Activated CD4-positive, alpha-beta T cell treated with anti-CD3 and anti-CD28 coated beads for 36 hours (primary cell): ENCODE measurements at regions not wholly inside any gene's neighbourhood (a gene's known extent, or its start where the extent isn't known, plus 50 kb on each side); places are given as distances from the start of the nearest gene placed in this dataset.

Source experiments
- ATAC-seq: fragments of 200-7000 bp; cut with Tn5 transposase; one replicate; pipeline ENCODE4 v1.10.0; 2021; ENCODE audit warnings: mild to moderate bottlenecking, moderate library complexity
- CTCF ChIA-PET: fragments of 350-600 bp; sonication (Branson Sonifier 250); formaldehyde crosslinking; loops from one replicate; lab custom pipeline; 2021; ENCODE audit warnings: antibody characterized with exemption; lab: Charles Lee
- POLR2A ChIA-PET: fragments of 350-600 bp; sonication (Branson Sonifier 250); formaldehyde crosslinking; loops from one replicate; lab custom pipeline; 2021; ENCODE audit warnings: antibody characterized with exemption, inconsistent platforms; lab: Charles Lee
- DNase-seq: peaks from one replicate; pipeline ENCODE4 v3.0.0-alpha.2; 2020
- H3K27ac Mint-ChIP-seq: one replicate; pipeline ENCODE4 v1.8.0; 2021; ENCODE audit warnings: mixed read lengths
- H3K27me3 Mint-ChIP-seq: one replicate; pipeline ENCODE4 v1.8.0; 2021; ENCODE audit warnings: mixed read lengths
- H3K36me3 Mint-ChIP-seq: one replicate; pipeline ENCODE4 v1.8.0; 2021; ENCODE audit warnings: low read depth, mixed read lengths
- H3K4me1 Mint-ChIP-seq: one replicate; pipeline ENCODE4 v1.8.0; 2021; ENCODE audit warnings: mixed read lengths
- H3K4me3 Mint-ChIP-seq: one replicate; pipeline ENCODE4 v1.8.0; 2021; ENCODE audit warnings: mild to moderate bottlenecking, moderate library complexity, mixed read lengths
- H3K9me3 Mint-ChIP-seq: one replicate; pipeline ENCODE4 v1.8.0; 2021; ENCODE audit warnings: low read depth, mixed read lengths
- intact Hi-C, 2 experiments: fragments of 100-400 bp; cut with DNase I in 1 of 2; cut with micrococcal nuclease in 1 of 2; formaldehyde crosslinking; loops; one replicate each; pipeline versions ENCODE4 v1.14.2 to v1.15.1; 2022 to 2024; cut with DNase I, micrococcal nuclease

- H3K9me3 Mint-ChIP-seq: peaks cover 3% of the 10 kb centered on the region
- ATAC-seq: no peak
- no peak overlapping the region for H3K4me3 Mint-ChIP-seq
- no peaks in the 10 kb centered on the region for H3K4me1 Mint-ChIP-seq
- H3K36me3 Mint-ChIP-seq: no peaks in the 10 kb centered on the region
- CTCF ChIA-PET: interaction anchor here (1.5 kb wide), 1 partner anchor 10 kb away, joined by 4 read pairs; no protein-coding TSS in a partner anchor
- no peak for DNase-seq
- peaks cover 2% of the 10 kb centered on the region for H3K27me3 Mint-ChIP-seq
- intact Hi-C loops: no loop called here
- no peak overlapping the region for H3K27ac Mint-ChIP-seq
- POLR2A ChIA-PET: no interaction called here
Observed at GRCh38 chr4:165635951-165636350, 237.1 kb upstream of the TLL1 start.

- H3K27me3 Mint-ChIP-seq: no peaks in the 10 kb centered on the region
- no peaks in the 10 kb centered on the region for H3K36me3 Mint-ChIP-seq
- intact Hi-C loops: no loop called here
- no peaks in the 10 kb centered on the region for H3K9me3 Mint-ChIP-seq
- H3K4me3 Mint-ChIP-seq: no peak overlapping the region
- DNase-seq: no peak
- ATAC-seq: no peak
- no peak overlapping the region for H3K27ac Mint-ChIP-seq
- CTCF ChIA-PET: no interaction called here
- POLR2A ChIA-PET: no interaction called here
- H3K4me1 Mint-ChIP-seq: no peaks in the 10 kb centered on the region
Observed at GRCh38 chr4:165651901-165652300, 221.1 kb upstream of the TLL1 start.

- POLR2A ChIA-PET: no interaction called here
- CTCF ChIA-PET: interaction anchor here (1.1 kb wide), 1 partner anchor 36 kb away, joined by 3 read pairs; no protein-coding TSS in a partner anchor
Observed at GRCh38 chr4:165654556-165654955, 218.5 kb upstream of the TLL1 start.

GRCh38 chr4:165656399-165656798, 216.6 kb upstream of the TLL1 start:
- Mint-ChIP-seq H3K27me3 (no peaks in the 10 kb centered on the region), H3K4me1 (no peaks in the 10 kb centered on the region), H3K4me3 (no peak overlapping the region), H3K9me3 (no peaks in the 10 kb centered on the region), H3K27ac (no peak overlapping the region), H3K36me3 (no peaks in the 10 kb centered on the region)
- ChIA-PET POLR2A (no interaction called here), CTCF (no interaction called here)
- no peak for DNase-seq
- ATAC-seq: no peak
- intact Hi-C loops: no loop called here

More at GRCh38 chr4:165654556-165654955, 218.5 kb upstream of the TLL1 start:
- Mint-ChIP-seq H3K27me3 (no peaks in the 10 kb centered on the region), H3K4me1 (no peaks in the 10 kb centered on the region), H3K9me3 (no peaks in the 10 kb centered on the region), H3K36me3 (no peaks in the 10 kb centered on the region), H3K4me3 (no peak overlapping the region), H3K27ac (no peak overlapping the region)
- intact Hi-C loops: no loop called here
- no peak for DNase-seq
- no peak for ATAC-seq

- Mint-ChIP-seq H3K4me1 (no peaks in the 10 kb centered on the region), H3K27ac (no peak overlapping the region), H3K4me3 (no peak overlapping the region), H3K9me3 (no peaks in the 10 kb centered on the region), H3K27me3 (no peaks in the 10 kb centered on the region), H3K36me3 (no peaks in the 10 kb centered on the region)
- CTCF ChIA-PET: no interaction called here
- POLR2A ChIA-PET: interaction anchor here (0.7 kb wide), 1 partner anchor 434 kb away, joined by 3 read pairs; no protein-coding TSS in a partner anchor
- ATAC-seq (no peak), DNase-seq (no peak)
- intact Hi-C loops: no loop called here
Observed at GRCh38 chr4:165656829-165657490, 216.1 kb upstream of the TLL1 start.

- Mint-ChIP-seq H3K36me3 (no peaks in the 10 kb centered on the region), H3K27ac (no peak overlapping the region), H3K4me1 (no peaks in the 10 kb centered on the region), H3K9me3 (no peaks in the 10 kb centered on the region), H3K4me3 (no peak overlapping the region), H3K27me3 (no peaks in the 10 kb centered on the region)
- ATAC-seq: no peak
- intact Hi-C loops: no loop called here
- DNase-seq: no peak
- POLR2A ChIA-PET: no interaction called here
- CTCF ChIA-PET: no interaction called here
Observed at GRCh38 chr4:165662341-165662740, 210.7 kb upstream of the TLL1 start.

- no peak overlapping the region for H3K4me3 Mint-ChIP-seq
- intact Hi-C loops: no loop called here
- no peaks in the 10 kb centered on the region for H3K36me3 Mint-ChIP-seq
- H3K27me3 Mint-ChIP-seq: no peaks in the 10 kb centered on the region
- H3K9me3 Mint-ChIP-seq: no peaks in the 10 kb centered on the region
- ChIA-PET POLR2A (no interaction called here), CTCF (no interaction called here)
- no peak overlapping the region for H3K27ac Mint-ChIP-seq
- no peak for ATAC-seq
- DNase-seq: no peak
- H3K4me1 Mint-ChIP-seq: no peaks in the 10 kb centered on the region
Observed at GRCh38 chr4:165663411-165663810, 209.6 kb upstream of the TLL1 start.

GRCh38 chr4:165666836-165667235, 206.2 kb upstream of the TLL1 start:
- Mint-ChIP-seq H3K4me3 (no peak overlapping the region), H3K27ac (no peak overlapping the region), H3K36me3 (no peaks in the 10 kb centered on the region), H3K27me3 (no peaks in the 10 kb centered on the region), H3K4me1 (no peaks in the 10 kb centered on the region), H3K9me3 (no peaks in the 10 kb centered on the region)
- ATAC-seq: no peak
- intact Hi-C loops: no loop called here
- DNase-seq: no peak
- POLR2A ChIA-PET: no interaction called here
- CTCF ChIA-PET: no interaction called here

- ChIA-PET POLR2A (interaction anchor here (0.5 kb wide), 1 partner anchor 679 kb away, joined by 7 read pairs; no protein-coding TSS in a partner anchor), CTCF (no interaction called here)
- Mint-ChIP-seq H3K9me3 (no peaks in the 10 kb centered on the region), H3K4me1 (no peaks in the 10 kb centered on the region), H3K4me3 (no peak overlapping the region), H3K36me3 (no peaks in the 10 kb centered on the region), H3K27me3 (no peaks in the 10 kb centered on the region), H3K27ac (no peak overlapping the region)
- ATAC-seq (no peak), DNase-seq (no peak)
- intact Hi-C loops: no loop called here
Observed at GRCh38 chr4:165667969-165668368, 205.1 kb upstream of the TLL1 start.

GRCh38 chr4:165668694-165669093, 204.3 kb upstream of the TLL1 start:
- Mint-ChIP-seq H3K27ac (no peak overlapping the region), H3K4me3 (no peak overlapping the region), H3K27me3 (no peaks in the 10 kb centered on the region), H3K36me3 (no peaks in the 10 kb centered on the region), H3K9me3 (no peaks in the 10 kb centered on the region), H3K4me1 (no peaks in the 10 kb centered on the region)
- ChIA-PET POLR2A (no interaction called here), CTCF (no interaction called here)
- DNase-seq (no peak), ATAC-seq (no peak)
- intact Hi-C loops: no loop called here

- Mint-ChIP-seq H3K9me3 (no peaks in the 10 kb centered on the region), H3K27ac (no peak overlapping the region), H3K27me3 (peaks cover 2% of the 10 kb centered on the region), H3K36me3 (no peaks in the 10 kb centered on the region), H3K4me1 (no peaks in the 10 kb centered on the region), H3K4me3 (no peak overlapping the region)
- POLR2A ChIA-PET: no interaction called here
- CTCF ChIA-PET: interaction anchor here (0.8 kb wide), 1 partner anchor 1201 kb away, joined by 3 read pairs; no protein-coding TSS in a partner anchor
- intact Hi-C loops: no loop called here
- ATAC-seq: no peak
- DNase-seq: no peak
Observed at GRCh38 chr4:165677081-165677480, 196.0 kb upstream of the TLL1 start.

- Mint-ChIP-seq H3K27ac (no peak overlapping the region), H3K36me3 (no peaks in the 10 kb centered on the region), H3K4me1 (no peaks in the 10 kb centered on the region), H3K9me3 (no peaks in the 10 kb centered on the region), H3K4me3 (no peak overlapping the region), H3K27me3 (peaks cover 2% of the 10 kb centered on the region)
- ChIA-PET POLR2A (no interaction called here), CTCF (interaction anchor here (0.6 kb wide), 1 partner anchor 142 kb away, joined by 3 read pairs; no protein-coding TSS in a partner anchor)
- DNase-seq (no peak), ATAC-seq (no peak)
- intact Hi-C loops: no loop called here
Observed at GRCh38 chr4:165678236-165678935, 194.7 kb upstream of the TLL1 start.
